PC-9 (cell line): ENCODE measurements at regions not wholly inside any gene's neighbourhood (a gene's known extent, or its start where the extent isn't known, plus 50 kb on each side); places are given as distances from the start of the nearest gene placed in this dataset.
A peak's percentile ranks its signal among the peaks of the same experiment; 100 is the strongest.

Experiments used
- BruUV-seq: library from RNA; stranded (reverse); fragments of 400-500 nt; replicated peaks from 2 replicates; lab custom pipeline; 2021; lab: Mats Ljungman, UMichigan
- CTCF ChIA-PET: fragments of 300-600 bp; sonication (Branson Sonifier 250); formaldehyde crosslinking; loops from one replicate; lab custom pipeline; 2022; ENCODE audit warnings: antibody characterized with exemption; lab: Charles Lee
- POLR2A ChIA-PET: fragments of 300-600 bp; sonication (Branson Sonifier 250); formaldehyde crosslinking; loops from one replicate; lab custom pipeline; 2022; ENCODE audit warnings: antibody characterized with exemption; ENCODE audit not compliant: unreplicated experiment; lab: Charles Lee
- DNase-seq, 2 experiments: peaks; one replicate each; pipeline versions ENCODE4 v3.0.0 to v3.0.0-alpha.2; 2015 to 2022; ENCODE audit warnings: mixed read lengths in 1 of 2
- H2AFZ ChIP-seq: fragments of 200-600 bp; sonication (generic); 2 replicates; pipeline ENCODE4 v1.8.1; 2017; ENCODE audit warnings: antibody characterized with exemption
- H3F3A ChIP-seq: fragments of 200-600 bp; sonication (generic); 2 replicates; pipeline ENCODE4 v1.8.1; 2017; ENCODE audit warnings: antibody characterized with exemption, mild to moderate bottlenecking, low read depth; ENCODE audit not compliant: insufficient read depth
- H3K27ac ChIP-seq: fragments of 200-600 bp; sonication (generic); 2 replicates; pipeline ENCODE4 v1.6.1; 2016; ENCODE audit warnings: mixed run types
- H3K27me3 ChIP-seq: fragments of 200-600 bp; sonication (generic); 2 replicates; pipeline ENCODE4 v1.6.1; 2016; ENCODE audit warnings: low read depth, mixed run types; ENCODE audit not compliant: insufficient read depth
- H3K36me3 ChIP-seq: fragments of 200-600 bp; sonication (generic); 2 replicates; pipeline ENCODE4 v1.6.1; 2016; ENCODE audit warnings: low read depth, mixed run types
- H3K4me1 ChIP-seq: fragments of 200-600 bp; sonication (generic); replicated peaks from 2 replicates; pipeline ENCODE4 v1.6.1; 2016; ENCODE audit warnings: mixed run types; ENCODE audit not compliant: insufficient read depth
- H3K4me2 ChIP-seq: fragments of 200-600 bp; sonication (generic); 2 replicates; pipeline ENCODE4 v1.6.1; 2017; ENCODE audit warnings: mixed run types
- H3K4me3 ChIP-seq: fragments of 200-600 bp; sonication (generic); 2 replicates; pipeline ENCODE4 v1.6.1; 2016; ENCODE audit warnings: mixed run types
- H3K79me2 ChIP-seq: fragments of 200-600 bp; sonication (generic); 2 replicates; pipeline ENCODE4 v1.6.1; 2017; ENCODE audit warnings: low read depth, mixed run types
- H3K9me2 ChIP-seq: fragments of 200-600 bp; sonication (generic); 2 replicates; pipeline ENCODE4 v1.8.1; 2017; ENCODE audit warnings: mild to moderate bottlenecking; ENCODE audit not compliant: insufficient read depth
- H3K9me3 ChIP-seq: fragments of 200-600 bp; sonication (generic); 2 replicates; pipeline ENCODE4 v1.8.1; 2016; ENCODE audit warnings: low read depth; ENCODE audit not compliant: insufficient read depth
- H4K20me1 ChIP-seq: fragments of 200-600 bp; sonication (generic); 2 replicates; pipeline ENCODE4 v1.8.1; 2017; ENCODE audit not compliant: insufficient read depth
- EZH2 ChIP-seq: fragments of 200-600 bp; sonication (generic); IDR thresholded peaks from 2 replicates; pipeline ENCODE4 v1.8.0; 2017; ENCODE audit warnings: antibody characterized with exemption, low read depth
- intact Hi-C: fragments of 100-400 bp; cut with micrococcal nuclease; formaldehyde crosslinking; loops from one replicate; pipeline ENCODE4 v1.10.0; 2022; ENCODE audit not compliant: unreplicated experiment
- TF ChIP-seq, protein P1 (sequence below): fragments of 200-600 bp; sonication (generic); conservative IDR thresholded peaks from 2 replicates; pipeline ENCODE4 v1.6.1; 2017; ENCODE audit warnings: mixed run types, antibody characterized with exemption, mild to moderate bottlenecking, moderate library complexity

DNA sequence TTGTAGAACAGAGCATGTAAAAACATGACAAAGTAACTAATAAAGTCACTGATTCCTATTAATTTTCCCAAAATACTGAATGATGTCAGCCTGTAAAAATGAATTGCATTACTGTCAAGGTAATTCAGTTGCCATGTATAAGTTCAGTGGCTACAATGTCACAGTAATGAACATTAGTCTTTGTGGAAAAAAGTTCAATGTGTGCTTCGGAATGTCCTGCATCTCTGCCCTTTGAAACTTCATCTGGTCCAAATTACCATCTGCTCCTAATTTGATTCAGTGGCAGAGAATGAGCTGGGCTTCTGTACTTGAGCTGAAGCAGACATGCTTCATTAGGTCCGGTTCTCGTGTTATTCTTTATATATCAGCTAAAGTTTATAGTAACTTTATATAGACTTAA, 567.4 kb downstream of the COL12A1 start:
- ChIA-PET CTCF (no interaction called here), POLR2A (interaction anchor here (0.7 kb wide), 1 partner anchor 30 kb away, joined by 4 read pairs; no protein-coding TSS in a partner anchor)
- H3F3A ChIP-seq, result no peaks in the 10 kb centered on the region
- H3K27ac ChIP-seq, result no peak overlapping the region
- no peak overlapping the region for H2AFZ ChIP-seq
- no peaks in the 10 kb centered on the region for H3K4me1 ChIP-seq
- intact Hi-C loops, result no loop called here
- no peaks in the 10 kb centered on the region for H3K27me3 ChIP-seq
- H3K9me2 ChIP-seq, result 0 out of 2 replicates have a peak, but pooled peaks cover under 1% of the 10 kb centered on the region
- no peak overlapping the region for H3K4me2 ChIP-seq
- TF ChIP-seq, protein P1, sequence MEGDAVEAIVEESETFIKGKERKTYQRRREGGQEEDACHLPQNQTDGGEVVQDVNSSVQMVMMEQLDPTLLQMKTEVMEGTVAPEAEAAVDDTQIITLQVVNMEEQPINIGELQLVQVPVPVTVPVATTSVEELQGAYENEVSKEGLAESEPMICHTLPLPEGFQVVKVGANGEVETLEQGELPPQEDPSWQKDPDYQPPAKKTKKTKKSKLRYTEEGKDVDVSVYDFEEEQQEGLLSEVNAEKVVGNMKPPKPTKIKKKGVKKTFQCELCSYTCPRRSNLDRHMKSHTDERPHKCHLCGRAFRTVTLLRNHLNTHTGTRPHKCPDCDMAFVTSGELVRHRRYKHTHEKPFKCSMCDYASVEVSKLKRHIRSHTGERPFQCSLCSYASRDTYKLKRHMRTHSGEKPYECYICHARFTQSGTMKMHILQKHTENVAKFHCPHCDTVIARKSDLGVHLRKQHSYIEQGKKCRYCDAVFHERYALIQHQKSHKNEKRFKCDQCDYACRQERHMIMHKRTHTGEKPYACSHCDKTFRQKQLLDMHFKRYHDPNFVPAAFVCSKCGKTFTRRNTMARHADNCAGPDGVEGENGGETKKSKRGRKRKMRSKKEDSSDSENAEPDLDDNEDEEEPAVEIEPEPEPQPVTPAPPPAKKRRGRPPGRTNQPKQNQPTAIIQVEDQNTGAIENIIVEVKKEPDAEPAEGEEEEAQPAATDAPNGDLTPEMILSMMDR, result no peak
- no peak for TF ChIP-seq EZH2
- H3K9me3 ChIP-seq, result peaks cover 4% of the 10 kb centered on the region
- H4K20me1 ChIP-seq, result no peaks in the 10 kb centered on the region
- no peaks in the 10 kb centered on the region for H3K36me3 ChIP-seq
- no TSS peak for BruUV-seq
- DNase-seq, result no peak
- H3K4me3 ChIP-seq, result no peak overlapping the region
- no peaks in the 10 kb centered on the region for H3K79me2 ChIP-seq

DNA sequence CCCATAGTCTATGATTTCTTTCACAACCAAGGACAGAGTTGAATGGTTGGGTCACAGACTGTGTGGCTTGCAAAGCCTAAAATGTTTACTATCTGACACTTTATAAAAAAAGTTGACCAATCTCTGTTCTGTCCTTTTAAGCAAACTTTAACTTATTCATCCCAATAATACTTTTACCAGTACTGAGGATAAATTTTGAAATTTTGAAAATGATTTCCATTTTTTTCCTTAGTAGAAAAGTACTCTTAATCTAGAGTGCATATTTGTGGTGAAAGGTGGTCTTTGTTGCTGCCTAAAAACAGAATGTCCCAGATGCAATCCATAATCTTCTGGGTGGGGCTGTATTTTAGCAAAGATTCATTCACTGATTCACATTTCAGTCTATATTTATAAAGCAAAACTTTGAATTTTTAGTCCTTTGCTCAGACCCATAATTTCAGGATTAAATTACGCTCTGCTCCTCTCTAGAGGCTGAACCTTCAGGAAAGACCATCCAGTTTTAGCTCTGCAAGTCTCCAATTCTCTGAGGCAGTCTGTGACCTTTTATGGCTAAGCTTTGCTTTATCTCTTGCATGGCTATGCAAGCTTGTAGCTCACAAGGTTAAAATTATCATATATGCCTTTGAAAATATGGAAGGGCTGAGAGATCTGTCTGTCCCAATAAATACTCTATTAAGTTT, 573.5 kb downstream of the COL12A1 start:
- Histone ChIP-seq H3K9me2 (peaks cover 7% of the 10 kb centered on the region; the same call in 1 of the 2 replicates), H3K27me3 (no peaks in the 10 kb centered on the region), H3K27ac (peak overlapping the region; percentile 95), H3K4me2 (peak overlapping the region; percentile 46; the same call in 1 of the 2 replicates), H3K36me3 (no peaks in the 10 kb centered on the region), H4K20me1 (no peaks in the 10 kb centered on the region), H2AFZ (peak overlapping the region; percentile 74; the same call in 1 of the 2 replicates), H3K4me1 (peaks cover 31% of the 10 kb centered on the region), H3K4me3 (no peak overlapping the region), H3K9me3 (peaks cover 4% of the 10 kb centered on the region), H3F3A (no peaks in the 10 kb centered on the region), H3K79me2 (no peaks in the 10 kb centered on the region)
- CTCF ChIA-PET, result no interaction called here
- no peak for DNase-seq
- TF ChIP-seq, protein P1, result no peak
- no peak for TF ChIP-seq EZH2
- intact Hi-C loops, result no loop called here
- POLR2A ChIA-PET, result no interaction called here
- no TSS peak for BruUV-seq

DNA sequence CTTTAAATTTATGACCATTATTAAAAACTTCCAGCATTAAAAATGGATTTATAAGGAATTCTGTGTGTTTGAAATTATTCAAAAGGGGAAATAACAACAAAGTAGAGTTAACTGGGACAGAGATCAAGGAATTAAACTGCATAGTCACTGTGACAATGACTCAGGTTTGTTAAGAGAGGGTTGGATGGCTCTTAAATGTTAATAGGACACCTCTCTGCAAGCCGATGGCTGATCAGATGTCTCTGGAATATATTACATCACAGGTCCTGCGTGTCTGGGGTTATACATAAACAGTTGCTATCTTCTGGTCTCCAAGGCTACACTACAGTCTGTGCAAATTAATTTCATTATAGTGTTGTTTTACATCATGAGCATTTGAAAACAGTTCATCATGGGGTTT, 574.3 kb downstream of the COL12A1 start:
- Histone ChIP-seq H3K36me3 (no peaks in the 10 kb centered on the region), H4K20me1 (no peaks in the 10 kb centered on the region), H2AFZ (peak overlapping the region; percentile 74), H3K27ac (peak overlapping the region; percentile 95), H3F3A (no peaks in the 10 kb centered on the region), H3K4me2 (peak overlapping the region; percentile 46), H3K4me1 (peaks cover 35% of the 10 kb centered on the region), H3K79me2 (no peaks in the 10 kb centered on the region), H3K9me3 (peaks cover 4% of the 10 kb centered on the region), H3K4me3 (no peak overlapping the region), H3K9me2 (peaks cover 7% of the 10 kb centered on the region; the same call in 1 of the 2 replicates), H3K27me3 (no peaks in the 10 kb centered on the region)
- BruUV-seq, result no TSS peak
- DNase-seq, result peak in 1 of 2 experiments; percentile 68
- intact Hi-C loops, result no loop called here
- ChIA-PET CTCF (no interaction called here), POLR2A (no interaction called here)
- TF ChIP-seq, protein P1, result no peak
- no peak for TF ChIP-seq EZH2
